Renal cortex interstitium (tissue), 11 donors: ENCODE measurements at regions not wholly inside any gene's neighbourhood (a gene's known extent, or its start where the extent isn't known, plus 50 kb on each side); places are given as distances from the start of the nearest gene placed in this dataset.
"Not testable (repeated sequence)": the region's sequence is repeated elsewhere in the genome, so short reads cannot be mapped to it uniquely, and the experiment has no call there.

Source experiments
- DNase-seq, 11 donors: peaks; one replicate each; pipeline ENCODE4 v3.0.0-alpha.2; 2013; ENCODE audit warnings: low read depth in 9 of 11, low spot score in 4 of 11; ENCODE audit errors: extremely low read depth in 1 of 11

DNA sequence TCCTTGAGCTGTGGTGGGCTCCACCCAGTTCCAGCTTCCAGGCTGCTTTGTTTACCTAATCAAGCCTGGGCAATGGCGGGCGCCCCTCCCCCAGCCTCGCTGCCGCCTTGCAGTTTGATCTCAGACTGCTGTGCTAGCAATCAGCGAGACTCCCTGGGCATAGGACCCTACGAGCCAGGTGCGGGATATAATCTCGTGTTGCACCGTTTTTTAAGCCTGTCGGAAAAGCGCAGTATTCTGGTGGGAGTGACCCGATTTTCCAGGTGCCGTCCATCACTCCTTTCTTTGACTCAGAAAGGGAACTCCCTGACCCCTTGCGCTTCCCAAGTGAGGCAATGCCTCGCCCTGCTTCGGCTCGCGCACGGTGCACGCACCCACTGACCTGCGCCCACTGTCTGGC, 133.0 kb upstream of the TCF4 start:
- DNase-seq: not testable (repeated sequence)

DNA sequence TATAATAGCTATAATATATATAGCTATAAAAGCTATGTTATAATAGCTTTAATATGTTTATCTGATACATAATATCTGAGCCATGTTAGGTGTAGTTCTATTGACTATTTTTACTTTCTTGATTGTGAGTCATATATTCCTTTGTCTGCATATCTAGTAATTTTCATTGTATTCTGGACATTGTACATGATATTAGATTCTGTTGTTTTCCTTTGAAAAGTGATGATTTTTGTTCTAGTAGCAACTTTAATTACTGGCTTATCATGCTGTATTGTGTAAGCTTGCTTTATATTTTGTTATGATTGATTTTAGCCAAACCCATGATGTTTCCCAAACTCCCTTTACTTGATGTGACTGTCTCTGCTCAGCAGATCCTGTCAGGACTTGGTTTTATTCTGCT, 125.7 kb upstream of the TCF4 start:
- DNase-seq: no peak

DNA sequence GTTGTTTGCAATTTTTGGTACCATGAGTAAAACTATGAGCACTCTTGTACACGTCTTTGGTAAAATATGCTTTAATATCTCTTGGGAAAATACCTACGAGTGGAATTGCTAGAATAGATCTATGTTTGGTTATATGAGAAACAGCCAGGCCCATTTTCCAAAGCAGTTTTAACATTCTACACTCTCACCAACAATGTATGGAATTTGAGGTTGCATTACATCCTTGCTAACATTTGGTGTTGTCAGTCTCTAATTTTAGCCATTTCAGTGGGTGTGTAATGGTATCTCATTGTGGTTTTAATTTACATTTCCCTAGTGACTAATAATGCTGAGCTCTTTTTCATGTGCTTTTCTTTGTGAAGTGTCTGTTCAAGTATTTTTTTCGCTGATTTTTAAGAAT, 118.9 kb upstream of the TCF4 start:
- DNase-seq: no peak

DNA sequence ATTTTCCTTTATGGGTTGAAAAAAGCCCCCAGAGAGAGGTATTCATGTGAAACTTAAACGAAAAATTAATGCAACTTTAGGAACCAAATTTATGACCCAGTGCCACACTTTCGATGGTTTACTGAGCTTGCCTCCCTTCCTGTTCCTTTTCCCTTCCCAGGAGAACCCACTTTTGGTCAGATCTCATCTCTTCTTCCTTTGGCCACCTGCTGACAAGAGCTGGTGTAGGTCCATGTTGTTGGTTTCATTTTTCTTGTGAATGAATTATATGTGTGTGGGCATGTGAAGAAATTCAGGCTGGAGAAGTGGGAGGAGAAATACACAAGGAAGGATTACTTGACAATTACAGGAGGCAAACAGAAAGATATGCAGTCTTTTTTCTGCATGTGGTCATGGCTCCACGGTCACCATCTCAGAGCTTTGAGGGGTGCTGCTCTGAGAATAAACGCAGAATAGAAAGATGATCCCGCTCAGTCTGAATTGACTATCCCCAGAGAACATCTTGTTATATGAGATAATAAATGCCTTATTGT, 111.3 kb upstream of the TCF4 start:
- DNase-seq: peak in 2 of 11 donors; percentile 0 to 1

DNA sequence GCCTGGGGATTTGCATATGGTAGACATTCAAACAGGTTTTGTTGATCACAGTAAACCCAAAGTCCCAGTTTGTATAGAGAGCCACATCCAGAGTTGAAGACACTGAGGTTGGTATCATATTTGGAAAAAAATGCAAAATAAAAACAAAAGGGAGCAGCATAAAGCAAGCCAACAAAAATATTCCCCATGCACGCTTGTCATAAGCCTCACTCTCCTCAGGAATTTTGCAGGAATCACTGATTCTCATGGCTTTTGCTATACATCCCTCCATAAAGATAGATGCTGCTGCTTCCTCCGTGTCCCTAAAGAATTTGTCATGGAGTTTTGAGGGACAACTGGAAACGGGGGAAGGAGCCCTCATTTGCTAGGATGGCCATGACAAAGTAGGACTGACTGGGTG, 108.8 kb upstream of the TCF4 start:
- no peak for DNase-seq

DNA sequence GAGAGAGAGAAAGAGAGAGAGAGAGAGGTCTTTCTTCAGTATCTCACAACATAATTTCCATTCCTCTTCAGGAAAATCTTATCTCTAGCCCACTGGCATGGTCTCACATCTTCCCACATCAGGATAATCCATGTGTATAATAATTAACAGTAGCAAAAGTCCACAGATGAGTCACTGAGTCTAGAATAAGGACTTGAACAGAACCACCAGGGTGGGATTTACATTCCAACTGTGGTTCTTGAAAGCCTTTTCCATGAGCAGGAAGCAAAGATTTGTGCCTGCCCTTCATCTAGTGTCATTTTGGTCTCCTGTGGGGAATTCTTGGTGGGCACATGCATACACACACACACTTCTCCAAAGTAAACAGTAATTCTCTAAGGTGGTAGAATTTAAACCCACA, 107.1 kb upstream of the TCF4 start:
- no peak for DNase-seq

DNA sequence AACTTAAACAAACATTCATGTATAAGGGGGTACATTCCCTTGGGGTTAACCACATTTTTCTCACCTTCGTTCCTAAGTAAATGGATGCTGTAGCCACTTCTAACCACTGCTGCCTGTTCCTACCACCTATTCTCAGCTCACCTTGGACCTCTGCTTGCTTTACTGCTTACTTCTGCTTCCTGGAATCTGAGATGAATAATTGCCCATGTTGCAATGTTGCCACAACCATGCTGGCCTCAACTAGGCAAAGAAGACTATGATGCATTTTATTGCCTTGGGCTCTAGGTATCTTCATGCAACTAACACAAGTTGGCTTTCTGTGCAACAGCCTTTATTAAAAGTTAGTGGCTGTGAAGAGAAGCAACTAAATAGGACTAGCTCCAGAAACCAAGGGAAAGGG, 106.3 kb upstream of the TCF4 start:
- DNase-seq: no peak

DNA sequence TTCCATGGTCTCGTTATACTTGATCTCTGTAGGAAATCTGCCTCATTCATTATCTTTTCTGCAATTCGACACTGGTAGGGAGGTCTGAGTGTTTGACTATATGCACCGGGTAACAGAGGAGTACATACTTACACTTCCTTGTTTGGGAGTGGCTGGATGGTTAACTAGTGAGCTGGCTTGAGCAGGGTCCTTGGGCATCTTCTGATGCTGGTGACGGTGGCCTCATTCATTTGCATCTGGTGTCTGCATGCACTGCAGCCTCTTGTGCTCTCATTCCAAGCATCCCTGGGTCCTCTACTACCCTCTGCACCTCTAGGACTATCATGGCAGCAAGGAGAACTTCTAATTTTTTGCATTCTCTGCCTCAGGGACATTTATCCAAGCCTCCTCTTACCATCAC, 100.0 kb upstream of the TCF4 start:
- no peak for DNase-seq

DNA sequence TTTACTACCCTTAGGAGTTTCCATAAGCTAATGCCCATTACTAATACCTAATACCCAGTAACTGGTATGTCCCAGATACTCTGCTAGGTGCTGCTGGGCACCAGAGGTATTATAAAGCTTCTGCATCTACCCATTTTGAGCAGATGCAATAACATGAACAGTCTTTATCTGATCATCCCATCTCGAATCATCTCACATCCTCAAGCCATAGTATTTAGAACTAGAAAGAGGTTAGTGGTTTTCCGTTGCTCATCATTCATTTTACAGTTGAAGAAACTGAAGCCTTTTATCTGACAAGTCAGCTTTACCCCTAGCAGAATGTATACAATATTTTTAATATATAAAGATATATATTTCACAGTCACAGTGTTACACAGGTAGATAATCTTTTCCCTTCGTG, 99.1 kb upstream of the TCF4 start:
- DNase-seq: no peak

DNA sequence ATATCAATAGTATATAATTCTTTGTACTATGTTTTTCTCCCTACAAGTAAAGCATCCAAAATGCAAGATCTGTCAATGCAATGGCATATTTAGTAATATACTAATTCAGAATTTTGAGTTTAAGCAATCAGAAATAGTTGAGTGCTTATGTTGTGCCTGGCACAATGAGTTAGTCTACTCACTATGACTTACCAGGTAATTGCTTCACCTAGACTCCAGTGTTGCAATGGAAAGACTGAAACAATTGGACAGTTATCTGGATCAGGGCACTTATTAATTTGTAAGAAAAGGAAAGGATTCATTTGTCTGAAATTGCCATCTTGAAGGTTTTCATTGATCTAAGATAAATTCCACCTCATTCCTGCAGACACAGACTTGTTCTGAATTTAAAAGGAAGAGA, 97.6 kb upstream of the TCF4 start:
- no peak for DNase-seq

DNA sequence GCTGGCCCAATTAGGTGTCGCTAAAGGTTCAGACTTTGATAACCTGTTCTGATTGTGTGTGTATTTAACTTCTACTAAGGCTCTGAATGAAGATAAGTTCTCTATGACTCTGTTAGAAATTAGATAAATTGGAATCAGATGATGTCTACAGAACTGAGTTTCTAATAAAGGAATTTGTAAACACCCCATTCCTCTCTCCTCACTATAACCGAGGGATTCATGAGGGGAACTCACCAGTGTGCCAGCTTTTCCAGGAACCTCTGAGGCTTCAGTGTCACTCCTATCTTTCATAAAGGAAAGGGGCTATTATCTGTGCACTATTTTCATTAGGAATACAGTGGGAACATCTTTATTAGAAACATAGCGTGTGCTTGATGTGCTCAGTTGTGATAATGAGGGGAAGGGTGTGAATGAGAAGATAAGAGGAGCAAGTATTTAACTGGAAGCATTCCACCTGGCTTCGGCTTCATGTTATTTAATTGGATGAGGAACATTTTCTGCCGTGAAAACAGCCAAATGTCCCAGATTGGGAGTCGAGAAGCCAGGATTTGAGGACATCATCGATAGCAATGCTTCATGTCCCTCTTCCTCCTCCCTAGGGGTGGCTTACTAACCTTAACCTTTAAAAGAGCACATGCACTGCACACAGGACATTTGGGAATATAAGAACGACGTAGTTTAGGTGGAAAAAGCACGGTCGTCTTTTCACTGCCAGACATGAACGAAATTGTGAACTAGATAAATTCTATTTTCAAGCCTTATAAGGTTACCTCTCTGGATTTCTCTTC, 84.8 kb upstream of the TCF4 start:
- DNase-seq: no peak

DNA sequence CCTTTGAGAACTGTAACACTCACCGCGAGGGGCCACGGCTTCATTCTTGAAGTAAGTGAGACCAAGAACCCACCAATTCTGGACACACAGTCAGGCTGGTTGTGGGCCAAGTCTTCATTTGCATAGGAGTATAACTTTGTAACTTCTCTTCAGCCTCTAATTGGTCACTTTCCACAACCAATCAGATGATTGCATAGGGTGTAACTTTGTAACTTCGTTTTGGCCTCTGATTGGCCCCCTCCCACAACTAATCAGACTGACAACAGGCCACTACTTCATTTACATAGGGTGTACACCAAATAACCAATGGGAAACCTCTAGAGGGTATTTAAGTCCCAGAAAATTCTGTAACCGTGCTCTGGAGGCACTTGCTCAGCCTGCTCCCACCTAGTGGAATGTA, 77.5 kb upstream of the TCF4 start:
- no peak for DNase-seq

DNA sequence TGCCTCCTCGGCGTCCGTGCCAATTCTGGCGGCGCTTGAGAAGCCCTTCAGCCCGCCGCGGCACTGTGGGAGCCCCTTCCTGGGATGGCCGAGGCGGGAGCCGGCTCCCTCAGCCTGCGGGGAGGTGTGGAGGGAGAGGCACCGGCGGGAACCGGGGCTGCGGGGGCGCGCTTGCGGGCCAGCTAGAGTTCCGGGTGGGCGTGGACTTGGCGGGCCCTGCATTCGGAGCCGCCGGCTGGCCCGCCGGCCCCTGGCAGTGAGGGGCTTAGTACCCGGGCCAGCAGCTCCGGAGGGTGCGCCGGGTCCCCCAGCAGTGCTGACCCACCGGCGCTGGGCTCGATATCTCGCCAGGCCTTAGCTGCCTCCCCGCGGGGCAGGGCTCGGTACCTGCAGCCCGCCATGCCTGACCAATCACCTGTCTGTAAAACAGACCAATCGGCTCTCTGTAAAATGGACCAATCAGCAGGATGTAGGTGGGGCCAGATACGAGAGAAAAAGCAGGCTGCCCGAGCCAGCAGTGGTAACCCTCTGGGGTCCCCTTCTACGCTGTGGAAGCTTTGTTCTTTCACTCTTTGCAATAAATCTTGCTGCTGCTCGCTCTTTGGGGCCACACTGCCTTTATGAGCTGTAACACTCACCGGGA, 76.9 kb upstream of the TCF4 start:
- DNase-seq: not testable (repeated sequence)

DNA sequence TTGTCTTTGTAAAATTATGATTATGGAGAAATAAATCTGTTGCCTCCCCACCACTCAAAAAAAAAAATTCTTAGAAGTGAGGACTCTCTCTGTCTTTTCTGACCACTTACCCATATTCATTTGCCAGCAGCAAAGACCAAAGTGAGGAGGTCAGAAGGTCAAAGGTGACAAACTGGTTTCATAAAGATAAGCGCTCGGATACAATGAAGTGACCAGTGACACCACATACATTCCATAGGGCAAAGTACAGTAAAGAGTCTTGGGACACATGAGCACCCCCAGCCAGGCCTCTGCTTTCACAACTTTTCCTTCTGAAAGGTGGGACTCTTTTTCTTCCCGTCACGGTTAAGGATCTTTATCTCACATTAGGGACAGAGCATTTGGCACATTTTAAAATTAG, 75.9 kb upstream of the TCF4 start:
- no peak for DNase-seq

DNA sequence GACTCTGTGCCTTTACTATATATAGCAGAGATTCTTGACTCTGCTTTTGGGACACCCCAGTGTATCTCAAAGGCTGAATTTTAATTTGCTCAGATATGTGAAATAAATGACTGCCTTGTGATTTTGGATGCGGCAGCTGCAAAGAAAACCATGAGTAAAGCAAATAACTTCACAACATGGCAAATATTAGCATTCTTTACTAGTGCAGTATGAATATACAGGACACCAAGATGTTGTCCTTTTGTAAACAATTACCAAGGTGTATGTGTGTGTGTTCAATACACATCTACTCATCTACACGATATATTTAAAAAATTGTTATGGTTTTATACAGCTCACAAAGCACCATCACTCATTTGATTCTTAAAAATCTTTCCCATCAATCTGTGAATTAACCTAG, 70.6 kb upstream of the TCF4 start:
- no peak for DNase-seq

DNA sequence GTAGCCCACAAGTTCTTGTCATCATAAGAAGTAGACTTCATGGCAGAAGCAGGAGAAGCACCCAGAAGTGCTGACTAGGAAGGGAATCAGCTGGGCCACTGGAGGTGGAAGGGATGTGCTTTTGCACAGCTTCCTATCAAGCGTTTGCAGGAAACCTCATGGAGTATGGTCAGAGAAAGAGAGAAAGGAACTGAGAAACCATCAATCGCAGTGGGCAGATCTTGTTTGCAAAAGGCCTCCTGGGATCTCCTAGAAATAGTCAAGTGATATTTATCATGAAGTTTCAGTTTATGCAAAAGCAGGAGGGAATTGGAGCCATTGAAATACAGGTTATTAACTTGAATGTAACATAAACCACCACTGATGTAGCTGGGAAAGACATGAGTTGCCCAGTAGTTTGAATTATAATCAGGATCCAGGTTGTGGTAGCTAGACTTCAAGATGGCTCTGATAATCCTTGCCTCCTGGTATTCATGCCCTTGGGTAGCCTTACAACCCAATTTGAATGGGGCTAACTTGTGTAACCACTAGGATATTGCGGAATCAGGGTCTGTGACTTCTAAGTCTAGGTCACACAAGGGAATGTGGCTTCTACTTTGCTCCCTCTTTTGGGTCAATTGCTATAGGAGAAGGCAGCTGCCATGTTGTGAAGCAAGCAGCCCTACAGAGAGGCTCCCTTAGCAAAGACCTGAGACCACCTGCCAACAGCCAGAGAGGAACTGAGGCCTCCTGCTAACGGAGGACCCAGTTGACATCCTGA, 69.8 kb upstream of the TCF4 start:
- DNase-seq: no peak

DNA sequence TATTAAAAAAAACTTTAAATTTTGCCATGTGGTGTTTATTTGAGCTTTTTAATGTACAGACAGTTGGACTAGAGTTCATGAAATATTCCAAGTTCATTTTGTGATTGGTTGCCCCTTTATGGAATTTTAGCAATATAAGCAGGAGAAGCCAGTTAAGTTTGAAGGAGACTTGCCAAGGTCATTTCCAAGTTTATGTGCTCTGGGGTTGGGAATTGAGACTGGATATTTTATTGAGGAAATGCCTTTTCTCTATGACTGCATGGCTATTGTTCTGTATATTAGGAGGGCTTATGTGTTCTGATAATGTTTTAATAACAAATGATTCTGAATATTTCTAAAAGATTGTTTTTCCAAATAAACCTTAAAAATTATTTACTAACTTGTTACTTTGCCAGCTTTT, 67.0 kb upstream of the TCF4 start:
- DNase-seq: peak in 1 of 11 donors; percentile 5

DNA sequence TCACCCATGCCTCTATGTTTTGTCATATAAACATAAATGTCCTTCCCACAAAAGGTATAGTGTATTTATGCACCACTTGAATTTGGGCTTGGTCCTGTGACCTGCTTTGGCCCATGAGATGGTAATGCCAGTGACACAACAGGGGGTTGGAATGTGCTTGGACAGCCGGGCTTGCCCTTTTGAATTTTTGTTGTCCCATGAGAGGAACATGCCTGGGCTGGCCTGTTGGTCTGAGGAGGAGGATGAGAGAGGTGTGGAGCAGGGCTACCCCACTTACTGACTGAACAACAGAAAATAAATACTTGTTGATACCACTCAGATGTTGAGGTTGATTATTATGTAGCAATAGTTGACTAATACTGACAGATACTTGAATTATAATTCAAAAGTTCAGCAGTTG, 63.2 kb upstream of the TCF4 start:
- no peak for DNase-seq

DNA sequence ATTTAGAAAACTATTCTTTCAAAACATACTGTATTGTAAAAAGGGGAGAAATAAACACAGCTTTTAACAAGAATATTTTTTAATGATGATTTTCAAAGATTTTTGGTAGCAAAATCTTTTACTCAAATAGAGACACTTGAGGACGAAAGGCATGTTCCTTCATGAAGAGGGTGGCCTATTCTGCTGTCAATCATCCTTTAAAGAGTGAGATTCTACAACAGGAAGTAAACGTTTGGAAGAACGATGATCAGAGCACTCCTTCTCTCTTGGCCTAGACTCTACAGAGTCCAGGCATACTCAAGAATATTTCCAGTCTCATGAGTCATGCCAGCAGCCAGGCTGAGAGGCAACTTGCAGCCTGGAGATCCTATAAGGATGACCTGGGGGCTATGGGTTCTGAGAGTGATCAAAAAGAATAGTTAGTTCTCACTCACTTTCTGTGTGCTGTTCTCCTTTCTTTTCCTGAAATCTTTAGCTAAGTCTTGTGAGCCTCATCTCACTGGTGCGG, 62.4 kb upstream of the TCF4 start:
- no peak for DNase-seq

DNA sequence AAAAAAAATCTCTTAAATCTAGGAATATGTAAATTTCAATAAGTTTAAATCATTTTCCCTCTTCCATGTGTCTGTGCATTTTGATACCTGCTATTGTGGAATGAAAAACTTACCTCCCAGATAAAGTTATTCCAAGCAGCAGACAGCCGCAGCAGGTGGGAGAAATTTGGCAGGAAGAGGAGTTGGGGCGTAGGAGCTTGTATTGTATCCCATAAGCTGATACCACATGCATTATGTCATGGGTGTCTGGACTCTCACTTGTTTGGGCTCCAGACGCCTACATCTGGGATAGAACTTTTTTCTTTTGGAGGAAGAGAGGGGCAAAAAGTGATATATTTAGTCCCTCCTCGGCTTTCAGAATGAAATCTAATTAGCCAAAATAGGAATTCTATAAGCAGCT, 59.3 kb upstream of the TCF4 start:
- DNase-seq: no peak
